SK-N-SH treated with all-trans-retinoic acid at 6 μM for 48 hours (cell line): ENCODE measurements at regions not wholly inside any gene's neighbourhood (a gene's known extent, or its start where the extent isn't known, plus 50 kb on each side); places are given as distances from the start of the nearest gene placed in this dataset.

ENCODE experiments used
- ATAC-seq: fragments of 200-7000 bp; cut with Tn5 transposase; 3 replicates; pipeline ENCODE4 v1.9.1; 2020; ENCODE audit warnings: mild to moderate bottlenecking, moderate library complexity
- ARNTL ChIP-seq: fragments of 450-650 bp; formaldehyde crosslinking; IDR thresholded peaks from 2 replicates; pipeline ENCODE4 v1.5.0; 2020; ENCODE audit warnings: low read depth, mild to moderate bottlenecking, moderate library complexity, borderline replicate concordance
- BACH2 ChIP-seq: fragments of 250-450 bp; sonication (Bioruptor Pico); IDR thresholded peaks from 2 replicates; pipeline ENCODE4 v1.9.0; 2021; ENCODE audit warnings: mild to moderate bottlenecking, borderline replicate concordance
- CREB5 ChIP-seq: fragments of 250-450 bp; sonication (Bioruptor Pico); IDR thresholded peaks from 2 replicates; pipeline ENCODE4 v1.5.1; 2020; ENCODE audit warnings: low read depth, mild to moderate bottlenecking, moderate library complexity
- CSDC2 ChIP-seq: fragments of 250-450 bp; sonication (Bioruptor Pico); IDR thresholded peaks from 2 replicates; pipeline ENCODE4 v1.5.0; 2020; ENCODE audit warnings: mild to moderate bottlenecking, moderate library complexity
- CSRNP3 ChIP-seq: fragments of 250-450 bp; sonication (Bioruptor Pico); IDR thresholded peaks from 2 replicates; pipeline ENCODE4 v1.5.1; 2021; ENCODE audit warnings: mild to moderate bottlenecking, moderate library complexity
- ESRRG ChIP-seq: fragments of 250-450 bp; sonication (Bioruptor Pico); IDR thresholded peaks from 2 replicates; pipeline ENCODE4 v1.6.1; 2021; ENCODE audit warnings: mild to moderate bottlenecking
- GLIS3 ChIP-seq: fragments of 250-450 bp; sonication (Bioruptor Pico); IDR thresholded peaks from 2 replicates; pipeline ENCODE4 v1.5.0; 2020; ENCODE audit warnings: mild to moderate bottlenecking, moderate library complexity
- ISL1 ChIP-seq: fragments of 250-450 bp; sonication (Bioruptor Pico); IDR thresholded peaks from 2 replicates; pipeline ENCODE4 v2.1.2; 2022; ENCODE audit warnings: mild to moderate bottlenecking, moderate library complexity
- OSR1 ChIP-seq: fragments of 250-450 bp; sonication (Bioruptor Pico); IDR thresholded peaks from 2 replicates; pipeline ENCODE4 v1.8.0; 2022; ENCODE audit warnings: moderate library complexity, mild to moderate bottlenecking, inconsistent platforms
- PATZ1 ChIP-seq: fragments of 250-450 bp; sonication (Bioruptor Pico); IDR thresholded peaks from 2 replicates; pipeline ENCODE4 v1.8.0; 2020; ENCODE audit warnings: mild to moderate bottlenecking, moderate library complexity, borderline replicate concordance
- POU6F1 ChIP-seq: fragments of 250-450 bp; sonication (Bioruptor Pico); IDR thresholded peaks from 2 replicates; pipeline ENCODE4 v1.8.0; 2021; ENCODE audit warnings: low read depth, mild to moderate bottlenecking, moderate library complexity, borderline replicate concordance
- PPARA ChIP-seq: fragments of 250-450 bp; sonication (Bioruptor Pico); IDR thresholded peaks from 2 replicates; pipeline ENCODE4 v1.5.0; 2020; ENCODE audit warnings: mild to moderate bottlenecking, borderline replicate concordance
- RARB ChIP-seq: fragments of 250-450 bp; sonication (Bioruptor Pico); IDR thresholded peaks from 2 replicates; pipeline ENCODE4 v1.8.0; 2021; ENCODE audit warnings: mild to moderate bottlenecking, moderate library complexity
- SNAI2 ChIP-seq: fragments of 250-450 bp; sonication (Bioruptor Pico); IDR thresholded peaks from 2 replicates; pipeline ENCODE4 v1.5.0; 2020; ENCODE audit warnings: mild to moderate bottlenecking, moderate library complexity
- TCF4 ChIP-seq: fragments of 250-450 bp; sonication (Bioruptor Pico); IDR thresholded peaks from 2 replicates; pipeline ENCODE4 v1.8.0; 2021; ENCODE audit warnings: mild to moderate bottlenecking, moderate library complexity, borderline replicate concordance
- TOX ChIP-seq: fragments of 250-450 bp; sonication (Bioruptor Pico); IDR thresholded peaks from 2 replicates; pipeline ENCODE4 v1.8.0; 2021; ENCODE audit warnings: mild to moderate bottlenecking, moderate library complexity, borderline replicate concordance
- ZC3H10 ChIP-seq: fragments of 250-450 bp; sonication (Bioruptor Pico); IDR thresholded peaks from 2 replicates; pipeline ENCODE4 v1.5.1; 2021; ENCODE audit warnings: mild to moderate bottlenecking, moderate library complexity
- ZFP3 ChIP-seq: fragments of 250-450 bp; sonication (Bioruptor Pico); IDR thresholded peaks from 2 replicates; pipeline ENCODE4 v1.5.0; 2020; ENCODE audit warnings: mild to moderate bottlenecking, moderate library complexity
- ZFP30 ChIP-seq: fragments of 450-650 bp; formaldehyde crosslinking; IDR thresholded peaks from 2 replicates; pipeline ENCODE4 v1.5.0; 2022; ENCODE audit warnings: mild to moderate bottlenecking, moderate library complexity
- ZNF565 ChIP-seq: fragments of 450-650 bp; formaldehyde crosslinking; conservative IDR thresholded peaks from 2 replicates; pipeline ENCODE4 v1.5.0; 2020; ENCODE audit warnings: low read depth, mild to moderate bottlenecking, moderate library complexity
- ZNF70 ChIP-seq: fragments of 450-650 bp; formaldehyde crosslinking; IDR thresholded peaks from 2 replicates; pipeline ENCODE4 v1.5.0; 2020; ENCODE audit warnings: mild to moderate bottlenecking, moderate library complexity
- ZNF8 ChIP-seq: fragments of 450-650 bp; formaldehyde crosslinking; IDR thresholded peaks from 2 replicates; pipeline ENCODE4 v1.5.0; 2020; ENCODE audit warnings: mild to moderate bottlenecking, moderate library complexity
- TF ChIP-seq, protein P1 (sequence below): fragments of 250-450 bp; sonication (Bioruptor Pico); IDR thresholded peaks from 2 replicates; pipeline ENCODE4 v1.5.0; 2020; ENCODE audit warnings: mild to moderate bottlenecking, moderate library complexity

GRCh38 chr2:194151231-194151630 lies 1505.8 kb upstream of the SLC39A10 start:
- ATAC-seq: no peak
- no peak for TF ChIP-seq SNAI2

GRCh38 chr2:194135463-194135862 lies 1521.6 kb upstream of the SLC39A10 start:
- TF ChIP-seq ZNF8 (CRISPR knock-in tag) (no peak), ZC3H10 (CRISPR knock-in tag) (no peak), ZNF565 (CRISPR knock-in tag) (no peak), ESRRG (CRISPR knock-in tag) (no peak), CSRNP3 (no peak), POU6F1 (CRISPR knock-in tag) (no peak), RARB (CRISPR knock-in tag) (no peak), GLIS3 (CRISPR knock-in tag) (no peak), CSDC2 (no peak), PATZ1 (CRISPR knock-in tag) (no peak), PPARA (CRISPR knock-in tag) (no peak), SNAI2 (no peak), TCF4 (CRISPR knock-in tag) (no peak), ZNF70 (CRISPR knock-in tag) (no peak), OSR1 (CRISPR knock-in tag) (no peak), ARNTL (CRISPR knock-in tag) (no peak), TOX (no peak)
- ATAC-seq: no peak

GRCh38 chr2:194128810-194129209 lies 1528.2 kb upstream of the SLC39A10 start:
- ATAC-seq: no peak

More at GRCh38 chr2:194128810-194129209, 1528.2 kb upstream of the SLC39A10 start:
- TF ChIP-seq ZC3H10 (CRISPR knock-in tag) (no peak), BACH2 (CRISPR knock-in tag) (no peak), TCF4 (CRISPR knock-in tag) (no peak), ARNTL (CRISPR knock-in tag) (no peak), ESRRG (CRISPR knock-in tag) (no peak), CREB5 (CRISPR knock-in tag) (no peak), CSDC2 (no peak), OSR1 (CRISPR knock-in tag) (no peak), ZFP30 (no peak), ISL1 (CRISPR knock-in tag) (no peak), RARB (CRISPR knock-in tag) (no peak), ZFP3 (no peak)
- TF ChIP-seq, protein P1, sequence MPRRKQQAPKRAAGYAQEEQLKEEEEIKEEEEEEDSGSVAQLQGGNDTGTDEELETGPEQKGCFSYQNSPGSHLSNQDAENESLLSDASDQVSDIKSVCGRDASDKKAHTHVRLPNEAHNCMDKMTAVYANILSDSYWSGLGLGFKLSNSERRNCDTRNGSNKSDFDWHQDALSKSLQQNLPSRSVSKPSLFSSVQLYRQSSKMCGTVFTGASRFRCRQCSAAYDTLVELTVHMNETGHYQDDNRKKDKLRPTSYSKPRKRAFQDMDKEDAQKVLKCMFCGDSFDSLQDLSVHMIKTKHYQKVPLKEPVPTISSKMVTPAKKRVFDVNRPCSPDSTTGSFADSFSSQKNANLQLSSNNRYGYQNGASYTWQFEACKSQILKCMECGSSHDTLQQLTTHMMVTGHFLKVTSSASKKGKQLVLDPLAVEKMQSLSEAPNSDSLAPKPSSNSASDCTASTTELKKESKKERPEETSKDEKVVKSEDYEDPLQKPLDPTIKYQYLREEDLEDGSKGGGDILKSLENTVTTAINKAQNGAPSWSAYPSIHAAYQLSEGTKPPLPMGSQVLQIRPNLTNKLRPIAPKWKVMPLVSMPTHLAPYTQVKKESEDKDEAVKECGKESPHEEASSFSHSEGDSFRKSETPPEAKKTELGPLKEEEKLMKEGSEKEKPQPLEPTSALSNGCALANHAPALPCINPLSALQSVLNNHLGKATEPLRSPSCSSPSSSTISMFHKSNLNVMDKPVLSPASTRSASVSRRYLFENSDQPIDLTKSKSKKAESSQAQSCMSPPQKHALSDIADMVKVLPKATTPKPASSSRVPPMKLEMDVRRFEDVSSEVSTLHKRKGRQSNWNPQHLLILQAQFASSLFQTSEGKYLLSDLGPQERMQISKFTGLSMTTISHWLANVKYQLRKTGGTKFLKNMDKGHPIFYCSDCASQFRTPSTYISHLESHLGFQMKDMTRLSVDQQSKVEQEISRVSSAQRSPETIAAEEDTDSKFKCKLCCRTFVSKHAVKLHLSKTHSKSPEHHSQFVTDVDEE (CRISPR knock-in tag): no peak
